COR-L47 (cell line): ENCODE measurements at regions not wholly inside any gene's neighbourhood (a gene's known extent, or its start where the extent isn't known, plus 50 kb on each side); places are given as distances from the start of the nearest gene placed in this dataset.
"Not testable (repeated sequence)": the region's sequence is repeated elsewhere in the genome, so short reads cannot be mapped to it uniquely, and the experiment has no call there.

ENCODE experiments used
- DNase-seq: peaks from one replicate; lab custom pipeline; 2025; lab: John Stamatoyannopoulos, UW

GRCh38 chr14:85895603-85896002 is 365.7 kb downstream of the FLRT2 start:
- no peak for DNase-seq

- no peak for DNase-seq
Observed at GRCh38 chr14:85892251-85892650, 362.3 kb downstream of the FLRT2 start.

DNA sequence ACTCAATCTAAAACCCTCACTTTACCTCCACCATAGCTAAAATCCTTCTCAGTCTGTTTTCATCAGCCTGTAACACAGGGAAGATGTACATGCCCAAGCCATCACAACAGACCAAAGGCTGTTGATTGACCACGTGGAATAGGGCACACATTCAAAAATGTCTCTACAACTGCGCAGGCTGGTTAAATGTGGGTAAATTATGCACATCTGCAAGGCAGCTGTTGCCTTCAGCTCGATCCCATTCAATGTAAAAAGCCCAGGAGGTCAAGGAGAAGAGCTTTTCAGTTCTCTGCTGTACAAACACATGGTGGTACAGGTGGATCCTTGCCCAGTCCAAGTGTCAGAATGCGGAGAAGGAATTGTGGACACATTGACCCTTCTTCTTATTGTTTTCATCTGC is 354.0 kb downstream of the FLRT2 start:
- DNase-seq, result no peak

GRCh38 chr14:85883101-85883500 is 353.2 kb downstream of the FLRT2 start:
- DNase-seq, result no peak

DNA sequence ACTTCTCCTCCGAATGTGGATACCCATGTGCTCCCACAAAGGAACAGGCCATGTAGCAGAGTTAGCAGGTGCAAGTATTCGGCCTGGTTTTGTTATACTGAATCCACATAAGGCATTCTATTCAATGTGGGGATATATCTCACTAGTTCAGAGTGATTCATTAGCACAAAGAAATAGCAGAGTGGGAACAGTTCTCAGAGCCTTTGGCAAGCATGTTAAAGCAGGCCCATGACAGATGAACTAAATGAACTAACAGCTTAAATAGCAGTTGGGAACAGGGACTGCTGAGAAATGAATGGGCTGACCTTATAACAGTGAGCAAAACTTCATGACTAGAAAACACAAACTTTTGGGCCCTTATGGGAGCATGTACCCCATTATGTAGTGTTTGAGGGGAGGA is 352.0 kb downstream of the FLRT2 start:
- DNase-seq, result no peak

GRCh38 chr14:85878874-85879273 is 348.9 kb downstream of the FLRT2 start:
- no peak for DNase-seq

GRCh38 chr14:85873006-85873405 is 343.1 kb downstream of the FLRT2 start:
- no peak for DNase-seq

DNA sequence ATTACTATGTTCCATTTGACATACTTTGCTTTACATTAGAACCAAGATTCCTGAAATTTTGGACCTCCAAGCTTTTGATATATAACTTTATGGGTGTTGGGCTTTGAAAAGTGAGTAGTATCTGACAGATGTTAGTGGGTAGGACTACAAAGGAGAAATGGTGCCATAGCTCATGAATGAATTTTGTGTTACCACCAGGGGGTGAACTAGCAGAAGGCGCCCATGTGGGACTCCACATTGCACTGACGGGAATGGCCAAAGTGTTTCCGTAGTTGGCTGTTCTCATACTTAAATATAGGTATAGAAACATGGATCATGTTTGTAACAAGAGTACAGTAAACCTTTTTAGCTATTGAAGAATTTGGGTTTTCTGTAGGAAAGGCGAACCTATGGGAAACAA is 337.5 kb downstream of the FLRT2 start:
- DNase-seq, result no peak

DNA sequence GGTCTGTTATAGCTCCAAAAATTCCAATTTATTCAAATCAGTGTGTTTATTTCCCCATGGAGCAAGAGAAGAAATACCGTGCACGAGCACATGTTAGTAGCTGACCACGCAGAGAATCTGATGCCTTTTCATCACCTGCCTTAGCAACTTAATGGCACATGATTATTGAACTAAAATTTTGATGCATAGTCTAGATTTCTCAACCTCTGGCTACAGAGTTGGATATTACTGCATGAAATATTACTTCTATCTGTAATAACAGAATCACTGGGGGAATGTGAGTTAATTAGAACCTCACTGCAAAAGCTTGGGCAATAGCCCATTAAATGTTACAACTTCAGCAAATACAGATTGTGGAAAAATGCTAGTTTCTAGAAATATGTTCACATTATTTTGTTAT is 335.8 kb downstream of the FLRT2 start:
- DNase-seq, result no peak

DNA sequence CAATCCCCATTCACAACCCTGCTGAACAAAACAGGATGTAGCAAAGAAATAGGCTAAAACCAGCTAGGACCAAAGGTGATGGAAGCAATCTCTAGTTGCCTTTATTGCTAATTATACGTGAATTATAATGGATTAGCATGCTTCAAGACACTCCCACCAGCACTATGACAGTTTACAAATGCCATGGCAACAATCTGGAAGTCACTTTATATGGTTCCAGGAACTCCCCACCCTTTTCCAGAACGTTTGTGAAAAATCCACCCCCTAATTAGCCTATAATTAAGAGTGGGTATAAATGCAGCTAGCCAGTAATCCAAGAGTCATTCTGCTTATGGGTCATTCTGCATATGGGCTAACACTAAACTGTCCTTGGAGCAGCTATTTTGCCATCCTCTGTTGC is 328.7 kb downstream of the FLRT2 start:
- DNase-seq, result no peak

- DNase-seq, result no peak
Observed at GRCh38 chr14:85856430-85856829, 326.5 kb downstream of the FLRT2 start.

DNA sequence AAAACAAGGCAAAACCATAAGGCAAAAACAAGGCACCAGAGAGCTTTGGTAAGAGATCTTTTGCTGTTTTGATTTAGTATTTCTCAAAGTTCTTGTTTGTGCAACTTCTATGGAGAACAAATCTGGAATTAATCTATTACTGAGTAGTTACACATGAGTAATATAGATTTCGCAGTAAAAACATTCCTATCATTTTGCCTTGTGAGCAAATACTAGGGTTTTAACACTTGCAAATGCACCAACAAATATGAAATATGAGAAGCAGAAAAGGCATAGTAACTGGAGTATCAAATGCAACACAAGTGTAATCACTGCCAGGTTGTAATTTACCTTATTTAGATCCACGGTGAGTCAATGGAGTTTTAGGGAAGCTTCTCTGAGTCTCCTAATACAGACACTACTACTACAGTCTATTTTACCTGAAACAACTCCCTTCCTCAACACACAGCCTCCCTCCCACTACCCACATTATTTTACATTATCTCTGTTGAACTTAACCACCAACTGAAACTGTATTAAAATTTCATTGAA is 324.1 kb downstream of the FLRT2 start:
- DNase-seq, result no peak

DNA sequence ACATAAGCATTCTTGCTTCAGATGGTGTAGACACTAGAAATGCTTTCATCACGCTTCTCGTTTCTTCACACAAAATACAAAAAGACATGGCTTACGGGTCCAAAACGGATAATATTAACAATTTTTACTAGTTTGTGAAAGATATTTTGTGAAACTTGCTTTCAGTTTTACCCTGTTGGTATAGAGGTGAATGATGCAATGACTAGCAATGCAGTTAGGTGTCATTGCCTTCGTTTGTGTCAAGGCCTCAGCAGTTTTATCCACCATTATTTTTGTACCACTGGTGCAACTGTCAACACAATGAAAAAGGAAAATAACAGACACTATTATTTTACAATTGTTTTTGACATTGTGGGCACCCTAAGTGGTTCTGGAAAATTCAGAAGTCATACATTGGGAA is 323.0 kb downstream of the FLRT2 start:
- no peak for DNase-seq

GRCh38 chr14:85852123-85852522 is 322.2 kb downstream of the FLRT2 start:
- DNase-seq, result not testable (repeated sequence)

DNA sequence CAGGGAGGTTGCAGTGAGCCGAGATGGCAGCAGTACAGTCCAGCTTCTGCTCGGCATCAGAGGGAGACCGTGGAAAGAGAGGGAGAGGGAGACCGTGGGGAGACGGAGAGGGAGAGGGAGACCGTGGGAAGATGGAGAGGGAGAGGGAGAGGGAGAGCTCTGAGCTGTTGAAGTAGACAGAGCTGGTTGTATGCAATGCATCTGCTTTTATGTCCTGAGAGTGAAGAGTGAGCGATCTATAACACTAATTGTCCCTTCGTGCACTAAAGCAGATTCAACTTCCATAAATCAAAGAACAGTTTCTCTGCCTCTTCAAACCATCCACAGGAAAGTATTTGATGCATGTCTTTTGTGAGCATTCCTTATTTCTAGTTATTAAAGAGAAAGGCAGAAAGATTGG is 300.6 kb downstream of the FLRT2 start:
- DNase-seq, result not testable (repeated sequence)

DNA sequence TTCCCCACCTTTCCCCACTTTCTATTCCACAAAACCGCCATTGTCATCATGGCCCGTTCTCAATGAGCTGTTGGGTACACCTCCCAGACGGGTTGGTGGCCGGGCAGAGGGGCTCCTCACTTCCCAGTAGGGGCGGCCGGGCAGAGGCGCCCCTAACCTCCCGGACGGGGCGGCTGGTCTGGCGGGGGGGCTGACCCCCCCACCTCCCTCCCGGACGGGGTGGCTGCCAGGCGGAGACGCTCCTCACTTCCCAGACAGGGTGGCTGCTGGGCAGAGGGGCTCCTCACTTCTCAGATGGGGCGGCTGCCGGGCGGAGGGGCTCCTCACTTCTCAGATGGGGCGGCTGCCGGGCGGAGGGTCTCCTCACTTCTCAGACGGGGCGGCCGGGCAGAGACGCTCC is 299.7 kb downstream of the FLRT2 start:
- not testable (repeated sequence) for DNase-seq

- DNase-seq, result peak; percentile 14
Observed at GRCh38 chr14:85824526-85824925, 294.6 kb downstream of the FLRT2 start.

DNA sequence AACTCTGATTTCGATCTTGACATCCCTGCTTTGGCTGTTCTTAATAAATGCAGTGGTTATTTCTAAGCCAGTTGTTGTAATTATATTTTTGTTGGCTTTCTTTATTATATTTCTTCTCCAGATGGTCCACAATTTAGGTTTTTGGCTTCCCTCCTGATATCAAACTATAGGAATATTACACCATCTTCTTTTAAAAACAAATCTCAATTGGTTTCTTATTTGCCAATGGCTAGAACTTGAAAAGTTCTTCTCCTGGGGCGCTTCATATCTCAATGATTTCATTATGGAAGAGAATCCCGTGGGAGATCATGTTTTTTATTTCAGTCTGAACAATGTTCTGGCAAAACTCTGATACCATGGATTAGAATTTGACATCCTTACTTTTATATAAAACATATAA is 292.3 kb downstream of the FLRT2 start:
- DNase-seq, result no peak

DNA sequence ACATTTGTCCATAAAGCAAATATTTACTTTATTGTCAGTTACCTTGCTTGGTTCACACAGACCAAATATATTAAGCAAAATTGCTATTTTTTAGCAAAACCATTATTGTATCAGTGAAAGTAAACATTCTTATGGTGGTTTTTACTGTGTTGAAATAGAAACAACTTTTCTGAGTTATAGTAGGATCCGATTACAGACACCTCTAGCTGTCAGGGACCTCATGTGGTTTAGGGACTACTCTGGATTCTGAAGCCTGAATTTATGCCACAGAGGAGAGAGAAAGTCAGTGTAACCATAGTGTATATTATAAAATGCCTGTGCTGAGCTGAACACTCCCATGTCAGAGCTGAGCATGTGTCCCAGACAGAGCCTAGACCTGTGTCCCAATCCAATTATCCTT is 287.5 kb downstream of the FLRT2 start:
- no peak for DNase-seq

GRCh38 chr14:85813040-85813439 is 283.1 kb downstream of the FLRT2 start:
- no peak for DNase-seq

DNA sequence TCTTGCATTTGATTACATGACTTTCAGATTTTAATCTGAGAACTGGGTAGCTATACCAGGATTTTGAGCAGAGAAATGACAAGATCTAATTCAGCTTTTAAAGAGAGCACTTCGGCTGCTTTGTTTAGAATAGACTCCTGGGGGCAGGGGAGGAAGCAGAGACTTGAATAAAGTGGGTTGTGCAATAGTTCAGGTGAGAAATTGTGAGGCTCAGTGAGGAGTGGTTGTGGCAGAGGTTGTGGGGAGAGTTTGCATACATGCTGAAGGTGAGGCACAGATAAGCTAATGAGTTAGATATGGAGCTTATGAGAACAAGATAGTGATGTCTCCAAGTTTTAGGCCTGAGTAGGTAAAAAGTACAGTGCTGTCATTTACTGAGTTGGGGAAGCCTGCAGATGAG is 281.4 kb downstream of the FLRT2 start:
- no peak for DNase-seq

DNA sequence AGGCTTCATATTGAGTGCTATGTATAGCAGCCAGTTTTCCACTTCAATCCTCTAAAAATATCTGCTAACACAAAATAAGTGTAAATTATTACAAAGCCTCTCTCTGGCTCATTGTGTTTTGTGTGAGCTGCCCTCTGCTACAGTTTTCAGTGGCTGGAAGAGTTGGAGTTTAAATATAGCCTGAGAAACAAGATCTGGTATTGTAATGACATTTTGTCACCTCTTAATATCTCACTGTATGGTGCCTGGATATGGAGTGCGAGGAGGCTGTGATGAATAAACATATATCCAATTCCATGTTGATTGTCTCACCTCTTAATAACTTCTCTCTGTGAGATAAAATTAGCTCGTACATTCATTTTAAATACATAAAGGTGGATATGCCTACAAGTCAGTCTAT is 269.7 kb downstream of the FLRT2 start:
- no peak for DNase-seq

- no peak for DNase-seq
Observed at GRCh38 chr14:85798856-85799255, 268.9 kb downstream of the FLRT2 start.

GRCh38 chr14:85793533-85793932 is 263.6 kb downstream of the FLRT2 start:
- DNase-seq, result no peak

GRCh38 chr14:85789506-85789905 is 259.6 kb downstream of the FLRT2 start:
- DNase-seq, result no peak
